ENCODE measurements at regions not wholly inside any gene's neighbourhood (a gene's known extent, or its start where the extent isn't known, plus 50 kb on each side); places are given as distances from the start of the nearest gene placed in this dataset.

- WGBS (ENCODE audit: insufficient coverage, insufficient replicate concordance, low lambda C conversion rate, missing lambda C conversion rate), result 56% methylated on average over 1 of the region's 3 CpGs
- TF ChIP-seq E4F1 (IDR thresholded peaks at IDR 0.05; ENCODE audit: borderline replicate concordance, partially characterized antibody) (no peak), ZBTB4 (CRISPR knock-in tag; IDR thresholded peaks at IDR 0.05) (no peak), HSF1 (IDR thresholded peaks at IDR 0.05; ENCODE audit: low read depth, low read length) (no peak), NFXL1 (IDR thresholded peaks at IDR 0.05; ENCODE audit: borderline replicate concordance) (no peak), CEBPZ (IDR thresholded peaks at IDR 0.05; ENCODE audit: low read depth, low read length) (no peak), CUX1 (IDR thresholded peaks at IDR 0.05; ENCODE audit: insufficient replicate concordance, low read depth, low read length) (no peak), CREB1 (IDR thresholded peaks at IDR 0.05; ENCODE audit: low read depth) (no peak)
These were observed 152.3 kb downstream of the DMRTA2 start for GRCh38 chr1:50270926-50271325.

More at GRCh38 chr1:50270926-50271325, 152.3 kb downstream of the DMRTA2 start:
- RAD21 ChIA-PET (ENCODE audit: unreplicated experiment), result interaction anchor here (0.5 to 0.6 kb wide), 2 partner anchors 644 to 1699 kb away, joined by 3 to 4 read pairs; no protein-coding TSS in a partner anchor
- no peak overlapping the region for H3K9ac ChIP-seq (ENCODE audit: control insufficient read depth, insufficient read depth, low read length)
- H4K20me1 ChIP-seq (ENCODE audit: control insufficient read depth, insufficient read depth), result no peaks in the 10 kb centered on the region
- in situ Hi-C loops (cut with MboI) (no loop called here), intact Hi-C loops (cut with micrococcal nuclease; ENCODE audit: unreplicated experiment) (no loop called here)
- H3K4me1 ChIP-seq (ENCODE audit: control insufficient read depth, insufficient read depth, low read length), result no peaks in the 10 kb centered on the region
- SMC1A ChIA-PET (ENCODE audit: uncharacterized antibody, unreplicated experiment), result interaction anchor here (0.7 kb wide), 1 partner anchor 193 kb away, joined by 4 read pairs; no protein-coding TSS in a partner anchor
- POLR2A ChIA-PET, result no interaction called here
- H3K9me3 ChIP-seq (replicated peaks; ENCODE audit: control insufficient read depth, insufficient read depth, low read length), result no peaks in the 10 kb centered on the region
- H3K79me2 ChIP-seq (ENCODE audit: control insufficient read depth, insufficient read depth, low read length), result no peaks in the 10 kb centered on the region
- no peak overlapping the region for H2AFZ ChIP-seq (ENCODE audit: control insufficient read depth, low read depth, low read length)
- FAIRE-seq (no peak), DNase-seq (ENCODE audit: low read depth, low spot score) (no peak), ATAC-seq (no peak)
- BruUV-seq (replicated peaks), result no TSS peak
- H3K27me3 ChIP-seq (replicated peaks in 1 of 2; ENCODE audit: control insufficient read depth in 2 of 2, insufficient read depth in 2 of 2, low read length in 1 of 2), result no peaks in the 10 kb centered on the region
- H3K36me3 ChIP-seq (ENCODE audit: control insufficient read depth in 2 of 2, insufficient read depth in 2 of 2, low read length in 1 of 2), result no peaks in the 10 kb centered on the region
- CTCF ChIA-PET, result interaction anchor here (0.7 to 1.6 kb wide), 5 partner anchors 8 to 356 kb away, joined by 3 to 5 read pairs (median 4); no protein-coding TSS in a partner anchor
- no peak overlapping the region for H3K27ac ChIP-seq (ENCODE audit: control insufficient read depth, insufficient read depth)
- no peak overlapping the region for H3K4me2 ChIP-seq (ENCODE audit: control insufficient read depth, insufficient read depth)
- no peak overlapping the region for H3K4me3 ChIP-seq

All from GM12878 (cell line).